Epithelial cell of esophagus (primary cell): ENCODE measurements at regions not wholly inside any gene's neighbourhood (a gene's known extent, or its start where the extent isn't known, plus 50 kb on each side); places are given as distances from the start of the nearest gene placed in this dataset.

ENCODE experiments used
- DNase-seq: peaks from one replicate; pipeline ENCODE4 v3.0.0; 2010; ENCODE audit warnings: low read depth
- H3K4me3 ChIP-seq: 2 replicates; pipeline ENCODE4 v1.5.1; 2011; ENCODE audit warnings: mild to moderate bottlenecking, low read length, control low read depth
- CTCF ChIP-seq: IDR thresholded peaks from 2 replicates; pipeline ENCODE4 v1.5.1; 2011; ENCODE audit warnings: low read depth, mild to moderate bottlenecking, low read length, control low read depth, inconsistent platforms; ENCODE audit not compliant: insufficient read depth; ENCODE audit errors: missing control alignments

GRCh38 chr16:49097964-49098363 is 183.7 kb downstream of the CBLN1 start:
- no peak for TF ChIP-seq CTCF
- no peak for DNase-seq
- H3K4me3 ChIP-seq = no peak overlapping the region

- TF ChIP-seq CTCF = no peak
- no peak for DNase-seq
- H3K4me3 ChIP-seq = no peak overlapping the region
Observed at GRCh38 chr16:49096176-49096945, 185.3 kb downstream of the CBLN1 start.

- H3K4me3 ChIP-seq = no peak overlapping the region
- no peak for TF ChIP-seq CTCF
- DNase-seq = no peak
Observed at GRCh38 chr16:49095539-49095938, 186.1 kb downstream of the CBLN1 start.

GRCh38 chr16:49094471-49094870 is 187.2 kb downstream of the CBLN1 start:
- no peak for DNase-seq
- no peak for TF ChIP-seq CTCF
- H3K4me3 ChIP-seq = no peak overlapping the region

- no peak for DNase-seq
- TF ChIP-seq CTCF = no peak
- H3K4me3 ChIP-seq = no peak overlapping the region
Observed at GRCh38 chr16:49093939-49094338, 187.7 kb downstream of the CBLN1 start.

- no peak overlapping the region for H3K4me3 ChIP-seq
- DNase-seq = peak; percentile 55
- TF ChIP-seq CTCF = no peak
Observed at GRCh38 chr16:49092704-49093103, 188.9 kb downstream of the CBLN1 start.

GRCh38 chr16:49089533-49089932 is 192.1 kb downstream of the CBLN1 start:
- H3K4me3 ChIP-seq = no peak overlapping the region
- no peak for TF ChIP-seq CTCF
- DNase-seq = no peak
